ENCODE measurements at regions not wholly inside any gene's neighbourhood (a gene's known extent, or its start where the extent isn't known, plus 50 kb on each side); places are given as distances from the start of the nearest gene placed in this dataset.

DNA sequence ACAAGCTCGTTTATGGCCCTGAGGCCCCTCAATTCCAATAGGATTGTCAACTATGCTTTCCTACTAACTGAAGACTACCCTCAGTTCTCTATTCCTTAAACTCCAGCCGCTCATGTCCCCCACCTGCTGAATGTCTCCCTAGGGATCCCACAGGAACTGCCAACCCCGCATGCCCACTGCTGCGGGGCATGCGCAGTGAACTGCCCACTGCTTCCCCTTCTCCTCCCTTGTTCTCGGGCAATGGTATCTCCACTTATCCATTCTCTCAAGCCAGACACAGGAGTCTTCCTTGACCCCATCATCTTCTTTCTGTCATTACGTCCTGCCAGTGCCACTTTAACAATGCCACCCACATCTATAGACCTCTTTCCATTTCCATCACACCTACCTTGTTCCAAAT lies 90.0 kb downstream of the FGF18 start:
- DNase-seq (ENCODE audit: low read depth): no peak
- H3K4me3 ChIP-seq (ENCODE audit: low read length): no peak overlapping the region
- no peak for TF ChIP-seq CTCF (IDR thresholded peaks at IDR 0.05; ENCODE audit: insufficient read depth, low read depth, low read length, missing control alignments)

- peak; percentile 29 for DNase-seq (ENCODE audit: low read depth)
- no peak overlapping the region for H3K4me3 ChIP-seq (ENCODE audit: low read length)
- no peak for TF ChIP-seq CTCF (IDR thresholded peaks at IDR 0.05; ENCODE audit: insufficient read depth, low read depth, low read length, missing control alignments)
Measured at GRCh38 chr5:171512397-171512796, 93.0 kb downstream of the FGF18 start.

DNA sequence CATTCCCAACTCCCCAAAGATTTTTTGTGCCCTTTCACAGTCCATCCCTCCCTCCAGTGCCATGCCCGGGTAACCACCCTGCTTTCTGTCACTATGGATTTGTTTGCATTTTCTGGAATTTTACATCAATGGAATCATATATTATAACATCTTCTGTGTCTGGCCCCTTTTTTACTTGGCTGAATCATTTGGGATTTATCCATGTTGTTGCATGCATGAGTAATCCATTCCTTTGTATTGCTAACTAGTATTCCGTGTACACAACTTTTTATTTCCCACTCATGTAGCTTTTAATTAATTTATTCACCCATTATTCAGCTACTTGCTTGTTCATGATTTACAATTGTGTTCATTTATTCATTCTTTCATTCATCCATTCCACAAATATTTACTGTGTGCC lies 94.1 kb downstream of the FGF18 start:
- DNase-seq (ENCODE audit: low read depth): peak; percentile 11
- no peak for TF ChIP-seq CTCF (IDR thresholded peaks at IDR 0.05; ENCODE audit: insufficient read depth, low read depth, low read length, missing control alignments)
- no peak overlapping the region for H3K4me3 ChIP-seq (ENCODE audit: low read length)

- DNase-seq (ENCODE audit: low read depth): no peak
- TF ChIP-seq CTCF (IDR thresholded peaks at IDR 0.05; ENCODE audit: insufficient read depth, low read depth, low read length, missing control alignments): no peak
Measured at GRCh38 chr5:171518916-171519315, 99.5 kb downstream of the FGF18 start.

GRCh38 chr5:171520300-171521174 lies 101.1 kb downstream of the FGF18 start:
- TF ChIP-seq CTCF (IDR thresholded peaks at IDR 0.05; ENCODE audit: insufficient read depth, low read depth, low read length, missing control alignments): no peak
- no peak overlapping the region for H3K4me3 ChIP-seq (ENCODE audit: low read length)
- peak; percentile 36 for DNase-seq (ENCODE audit: low read depth)

More at GRCh38 chr5:171518916-171519315, 99.5 kb downstream of the FGF18 start:
- H3K4me3 ChIP-seq (ENCODE audit: low read length): no peak overlapping the region

DNA sequence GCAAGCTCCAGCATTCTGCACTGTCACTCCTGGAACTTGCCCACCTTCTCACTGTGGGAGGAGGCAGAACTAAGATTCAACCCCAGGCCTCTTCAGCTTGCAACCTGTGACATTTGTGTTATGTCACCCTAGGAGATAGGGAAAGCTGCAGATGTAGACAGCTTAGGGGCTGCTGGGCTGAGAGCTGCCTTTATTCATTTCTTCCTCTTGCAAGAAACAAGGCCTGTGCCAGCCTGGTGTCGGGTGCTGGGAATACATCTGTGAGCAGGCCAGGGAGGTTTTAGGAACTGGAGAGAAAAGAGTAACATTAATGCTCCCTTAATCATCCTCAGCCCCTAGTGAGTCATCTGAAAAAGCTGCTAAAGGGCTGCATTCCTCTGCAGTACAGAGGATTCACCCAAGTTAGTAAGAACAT lies 101.8 kb downstream of the FGF18 start:
- peak; percentile 35 for TF ChIP-seq CTCF (IDR thresholded peaks at IDR 0.05; ENCODE audit: insufficient read depth, low read depth, low read length, missing control alignments)
- H3K4me3 ChIP-seq (ENCODE audit: low read length): no peak overlapping the region
- peak; percentile 89 for DNase-seq (ENCODE audit: low read depth)

GRCh38 chr5:171521679-171522078 lies 102.2 kb downstream of the FGF18 start:
- TF ChIP-seq CTCF (IDR thresholded peaks at IDR 0.05; ENCODE audit: insufficient read depth, low read depth, low read length, missing control alignments): no peak
- peak; percentile 26 for DNase-seq (ENCODE audit: low read depth)

More at GRCh38 chr5:171521679-171522078, 102.2 kb downstream of the FGF18 start:
- no peak overlapping the region for H3K4me3 ChIP-seq (ENCODE audit: low read length)

Data from epithelial cell of esophagus (primary cell).